Amygdala (tissue), 56 donors: ENCODE measurements at regions not wholly inside any gene's neighbourhood (a gene's known extent, or its start where the extent isn't known, plus 50 kb on each side); places are given as distances from the start of the nearest gene placed in this dataset.

ENCODE experiments used
- DNase-seq, 56 donors: peaks; one replicate each; lab custom pipeline; 2025; lab: John Stamatoyannopoulos, UW

DNA sequence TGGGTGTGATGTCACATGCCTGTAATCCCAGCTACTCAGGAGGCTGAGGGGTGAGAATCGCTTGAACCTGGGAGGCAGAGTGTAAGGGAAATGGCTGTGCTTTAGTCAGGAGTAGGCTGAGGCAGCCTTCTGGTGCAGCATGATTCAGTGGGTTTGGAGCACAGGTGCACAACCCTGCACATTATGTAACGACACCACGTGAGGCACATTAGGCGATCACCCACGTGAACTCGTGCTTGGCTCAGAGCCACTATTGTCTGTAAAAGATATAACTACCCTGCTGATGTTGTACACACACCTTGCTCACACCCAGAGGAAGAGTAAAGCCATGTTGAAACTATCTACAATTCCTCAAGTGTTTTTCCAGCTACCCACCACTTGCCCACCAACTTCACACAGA, 54.8 kb upstream of the ZC3H15 start:
- DNase-seq, result no peak

- no peak for DNase-seq
Measured at GRCh38 chr2:186433040-186433439, 53.0 kb upstream of the ZC3H15 start.

DNA sequence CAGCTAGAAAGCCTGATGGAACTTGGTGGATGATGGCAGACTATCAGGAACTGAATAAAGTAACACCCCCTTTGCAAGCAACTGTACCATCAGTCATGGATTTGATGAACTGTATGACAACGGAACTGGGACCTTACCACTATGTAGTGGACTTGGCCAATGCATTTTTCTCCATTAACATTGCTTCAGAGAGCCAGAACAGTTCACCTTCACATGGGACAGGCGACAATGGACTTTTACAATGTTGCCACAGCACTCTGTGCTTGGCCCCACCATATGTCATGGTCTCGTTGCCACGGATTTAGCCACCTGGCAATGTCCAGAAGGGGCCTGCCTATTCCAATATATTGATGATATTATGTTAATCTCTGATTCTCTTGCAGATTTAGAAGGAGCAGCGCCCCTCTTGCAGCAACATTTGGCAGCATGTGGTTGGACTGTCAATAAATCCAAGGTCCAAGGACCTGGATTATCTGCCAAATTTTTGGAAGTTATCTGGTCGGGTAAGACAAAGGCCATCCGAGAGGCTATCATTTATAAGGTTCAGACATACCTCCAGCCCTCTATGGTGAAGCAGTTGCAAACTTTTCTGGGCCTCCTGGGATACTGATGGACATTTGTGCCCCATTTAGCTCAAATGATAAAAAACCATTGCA, 52.2 kb upstream of the ZC3H15 start:
- DNase-seq, result no peak
